ENCODE measurements at regions not wholly inside any gene's neighbourhood (a gene's known extent, or its start where the extent isn't known, plus 50 kb on each side); places are given as distances from the start of the nearest gene placed in this dataset.

DNA sequence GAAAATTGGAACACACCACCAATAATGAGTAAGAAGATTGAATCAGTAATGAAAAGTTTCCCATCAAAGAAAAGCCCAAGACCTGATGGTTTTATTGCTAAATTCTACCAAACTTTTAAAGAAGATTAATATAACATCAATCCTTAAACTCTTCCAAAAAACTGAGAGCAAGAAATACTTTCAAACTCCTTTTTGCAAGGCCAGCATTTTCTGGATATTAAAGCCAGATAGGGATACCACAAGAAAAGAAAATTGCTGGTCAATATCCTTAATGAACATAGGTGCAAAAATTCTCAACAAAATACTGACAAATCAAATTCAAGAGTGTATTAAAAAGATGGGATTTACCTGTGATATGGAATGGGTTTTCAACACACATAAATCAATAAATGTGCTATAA, 484.6 kb downstream of the ANKRD50 start:
- TF ChIP-seq, protein P1, sequence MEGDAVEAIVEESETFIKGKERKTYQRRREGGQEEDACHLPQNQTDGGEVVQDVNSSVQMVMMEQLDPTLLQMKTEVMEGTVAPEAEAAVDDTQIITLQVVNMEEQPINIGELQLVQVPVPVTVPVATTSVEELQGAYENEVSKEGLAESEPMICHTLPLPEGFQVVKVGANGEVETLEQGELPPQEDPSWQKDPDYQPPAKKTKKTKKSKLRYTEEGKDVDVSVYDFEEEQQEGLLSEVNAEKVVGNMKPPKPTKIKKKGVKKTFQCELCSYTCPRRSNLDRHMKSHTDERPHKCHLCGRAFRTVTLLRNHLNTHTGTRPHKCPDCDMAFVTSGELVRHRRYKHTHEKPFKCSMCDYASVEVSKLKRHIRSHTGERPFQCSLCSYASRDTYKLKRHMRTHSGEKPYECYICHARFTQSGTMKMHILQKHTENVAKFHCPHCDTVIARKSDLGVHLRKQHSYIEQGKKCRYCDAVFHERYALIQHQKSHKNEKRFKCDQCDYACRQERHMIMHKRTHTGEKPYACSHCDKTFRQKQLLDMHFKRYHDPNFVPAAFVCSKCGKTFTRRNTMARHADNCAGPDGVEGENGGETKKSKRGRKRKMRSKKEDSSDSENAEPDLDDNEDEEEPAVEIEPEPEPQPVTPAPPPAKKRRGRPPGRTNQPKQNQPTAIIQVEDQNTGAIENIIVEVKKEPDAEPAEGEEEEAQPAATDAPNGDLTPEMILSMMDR (IDR thresholded peaks at IDR 0.05): no peak
- no peak for TF ChIP-seq POLR2A (IDR thresholded peaks at IDR 0.05)
